ENCODE measurements at regions not wholly inside any gene's neighbourhood (a gene's known extent, or its start where the extent isn't known, plus 50 kb on each side); places are given as distances from the start of the nearest gene placed in this dataset.
"Not testable (repeated sequence)": the region's sequence is repeated elsewhere in the genome, so short reads cannot be mapped to it uniquely, and the experiment has no call there.

GRCh38 chr3:70501561-70501960 is 189.1 kb upstream of the MDFIC2 start:
- DNase-seq = no peak

- no peak for DNase-seq
Measured at GRCh38 chr3:70488816-70489215, 176.4 kb upstream of the MDFIC2 start.

GRCh38 chr3:70488131-70488530 is 175.7 kb upstream of the MDFIC2 start:
- no peak for DNase-seq

GRCh38 chr3:70486414-70487017 is 174.1 kb upstream of the MDFIC2 start:
- DNase-seq = no peak

GRCh38 chr3:70476174-70476573 is 163.7 kb upstream of the MDFIC2 start:
- DNase-seq = no peak

GRCh38 chr3:70471464-70472342 is 159.3 kb upstream of the MDFIC2 start:
- no peak for DNase-seq

GRCh38 chr3:70466096-70466495 is 153.7 kb upstream of the MDFIC2 start:
- no peak for DNase-seq

- no peak for DNase-seq
Measured at GRCh38 chr3:70464876-70465275, 152.4 kb upstream of the MDFIC2 start.

- DNase-seq = no peak
Measured at GRCh38 chr3:70464465-70464864, 152.0 kb upstream of the MDFIC2 start.

- DNase-seq = not testable (repeated sequence)
Measured at GRCh38 chr3:70450220-70450619, 137.8 kb upstream of the MDFIC2 start.

- DNase-seq = not testable (repeated sequence)
Measured at GRCh38 chr3:70435422-70435821, 123.0 kb upstream of the MDFIC2 start.

- DNase-seq = no peak
Measured at GRCh38 chr3:70433091-70433490, 120.7 kb upstream of the MDFIC2 start.

GRCh38 chr3:70431911-70432310 is 119.5 kb upstream of the MDFIC2 start:
- no peak for DNase-seq

- DNase-seq = no peak
Measured at GRCh38 chr3:70426071-70426470, 113.6 kb upstream of the MDFIC2 start.

GRCh38 chr3:70421506-70421905 is 109.1 kb upstream of the MDFIC2 start:
- no peak for DNase-seq

GRCh38 chr3:70409018-70409417 is 96.6 kb upstream of the MDFIC2 start:
- no peak for DNase-seq

- DNase-seq = no peak
Measured at GRCh38 chr3:70400194-70400593, 87.8 kb upstream of the MDFIC2 start.

GRCh38 chr3:70393881-70394612 is 81.6 kb upstream of the MDFIC2 start:
- no peak for DNase-seq

GRCh38 chr3:70392227-70392626 is 79.8 kb upstream of the MDFIC2 start:
- DNase-seq = no peak

- no peak for DNase-seq
Measured at GRCh38 chr3:70387889-70388288, 75.5 kb upstream of the MDFIC2 start.

GRCh38 chr3:70386846-70387245 is 74.4 kb upstream of the MDFIC2 start:
- DNase-seq = no peak

GRCh38 chr3:70386043-70386442 is 73.6 kb upstream of the MDFIC2 start:
- no peak for DNase-seq

GRCh38 chr3:70383360-70383831 is 71.0 kb upstream of the MDFIC2 start:
- DNase-seq = no peak

All from right lung (tissue), 2 donors.